ENCODE measurements at regions not wholly inside any gene's neighbourhood (a gene's known extent, or its start where the extent isn't known, plus 50 kb on each side); places are given as distances from the start of the nearest gene placed in this dataset.

GRCh38 chr1:19006837-19007271 is 50.4 kb upstream of the IFFO2 start:
- H3K4me3 ChIP-seq (ENCODE audit: low read depth, low read length) = no peak overlapping the region
- TF ChIP-seq, protein P1, sequence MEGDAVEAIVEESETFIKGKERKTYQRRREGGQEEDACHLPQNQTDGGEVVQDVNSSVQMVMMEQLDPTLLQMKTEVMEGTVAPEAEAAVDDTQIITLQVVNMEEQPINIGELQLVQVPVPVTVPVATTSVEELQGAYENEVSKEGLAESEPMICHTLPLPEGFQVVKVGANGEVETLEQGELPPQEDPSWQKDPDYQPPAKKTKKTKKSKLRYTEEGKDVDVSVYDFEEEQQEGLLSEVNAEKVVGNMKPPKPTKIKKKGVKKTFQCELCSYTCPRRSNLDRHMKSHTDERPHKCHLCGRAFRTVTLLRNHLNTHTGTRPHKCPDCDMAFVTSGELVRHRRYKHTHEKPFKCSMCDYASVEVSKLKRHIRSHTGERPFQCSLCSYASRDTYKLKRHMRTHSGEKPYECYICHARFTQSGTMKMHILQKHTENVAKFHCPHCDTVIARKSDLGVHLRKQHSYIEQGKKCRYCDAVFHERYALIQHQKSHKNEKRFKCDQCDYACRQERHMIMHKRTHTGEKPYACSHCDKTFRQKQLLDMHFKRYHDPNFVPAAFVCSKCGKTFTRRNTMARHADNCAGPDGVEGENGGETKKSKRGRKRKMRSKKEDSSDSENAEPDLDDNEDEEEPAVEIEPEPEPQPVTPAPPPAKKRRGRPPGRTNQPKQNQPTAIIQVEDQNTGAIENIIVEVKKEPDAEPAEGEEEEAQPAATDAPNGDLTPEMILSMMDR (IDR thresholded peaks at IDR 0.05; ENCODE audit: low read depth, low read length, missing control alignments) = no peak
- no peak for DNase-seq (ENCODE audit: low read depth)
